ENCODE measurements at regions not wholly inside any gene's neighbourhood (a gene's known extent, or its start where the extent isn't known, plus 50 kb on each side); places are given as distances from the start of the nearest gene placed in this dataset.

GRCh38 chr18:10261344-10262276 lies 192.8 kb upstream of the APCDD1 start:
- Histone ChIP-seq H3K4me2 (ENCODE audit: low read length) (no peak overlapping the region), H3K79me2 (ENCODE audit: insufficient read depth, low read length) (no peaks in the 10 kb centered on the region), H3K27me3 (ENCODE audit: insufficient read depth, low read length) (no peaks in the 10 kb centered on the region), H2AFZ (ENCODE audit: low read depth, low read length) (no peak overlapping the region), H3K4me1 (ENCODE audit: insufficient read depth, low read length) (no peaks in the 10 kb centered on the region), H3K27ac (ENCODE audit: low read depth, low read length) (no peak overlapping the region), H3K36me3 (ENCODE audit: insufficient read depth, low read length) (no peaks in the 10 kb centered on the region), H3K9me3 (ENCODE audit: insufficient read depth, low read depth, low read length) (no peaks in the 10 kb centered on the region), H4K20me1 (ENCODE audit: insufficient read depth, low read length) (no peaks in the 10 kb centered on the region), H3K4me3 (ENCODE audit: insufficient read depth, low read depth, low read length) (no peak overlapping the region), H3K9ac (ENCODE audit: low read length) (no peak overlapping the region)
- no peak for FAIRE-seq
- Mint-ChIP-seq H3K4me1 (ENCODE audit: low read depth, unreplicated experiment) (peaks cover 6% of the 10 kb centered on the region), H3K9me3 (ENCODE audit: unreplicated experiment) (peaks cover 11% of the 10 kb centered on the region), H3K27me3 (ENCODE audit: low read depth, unreplicated experiment) (peaks cover 11% of the 10 kb centered on the region), H3K4me3 (ENCODE audit: unreplicated experiment) (no peak overlapping the region), H3K27ac (ENCODE audit: unreplicated experiment) (peak overlapping the region; percentile 15), H3K36me3 (ENCODE audit: low read depth, unreplicated experiment) (peaks cover 3% of the 10 kb centered on the region)
- TF ChIP-seq EZH2 (IDR thresholded peaks at IDR 0.05; ENCODE audit: insufficient read depth, low read length) (no peak), CTCF (IDR thresholded peaks at IDR 0.05; ENCODE audit: insufficient read depth, low read depth, low read length) (no peak)
- DNase-seq (ENCODE audit: low read depth): peak; percentile 18

GRCh38 chr18:10262566-10262965 lies 191.9 kb upstream of the APCDD1 start:
- no peak overlapping the region for H3K9ac ChIP-seq (ENCODE audit: low read length)
- Mint-ChIP-seq H3K4me3 (ENCODE audit: unreplicated experiment) (no peak overlapping the region), H3K9me3 (ENCODE audit: unreplicated experiment) (peaks cover 9% of the 10 kb centered on the region), H3K36me3 (ENCODE audit: low read depth, unreplicated experiment) (peaks cover 3% of the 10 kb centered on the region), H3K4me1 (ENCODE audit: low read depth, unreplicated experiment) (peaks cover 6% of the 10 kb centered on the region), H3K27me3 (ENCODE audit: low read depth, unreplicated experiment) (peaks cover 9% of the 10 kb centered on the region), H3K27ac (ENCODE audit: unreplicated experiment) (no peak overlapping the region)
- FAIRE-seq (no peak), DNase-seq (ENCODE audit: low read depth) (no peak)
- H3K4me2 ChIP-seq (ENCODE audit: low read length): no peak overlapping the region
- H3K4me1 ChIP-seq (ENCODE audit: insufficient read depth, low read length): no peaks in the 10 kb centered on the region
- no peak for TF ChIP-seq CTCF (IDR thresholded peaks at IDR 0.05; ENCODE audit: insufficient read depth, low read depth, low read length)
- no peak for TF ChIP-seq EZH2 (IDR thresholded peaks at IDR 0.05; ENCODE audit: insufficient read depth, low read length)
- no peaks in the 10 kb centered on the region for H4K20me1 ChIP-seq (ENCODE audit: insufficient read depth, low read length)
- H3K36me3 ChIP-seq (ENCODE audit: insufficient read depth, low read length): no peaks in the 10 kb centered on the region
- H3K9me3 ChIP-seq (ENCODE audit: insufficient read depth, low read depth, low read length): no peaks in the 10 kb centered on the region
- H3K79me2 ChIP-seq (ENCODE audit: insufficient read depth, low read length): no peaks in the 10 kb centered on the region
- H3K4me3 ChIP-seq (ENCODE audit: insufficient read depth, low read depth, low read length): no peak overlapping the region
- no peak overlapping the region for H3K27ac ChIP-seq (ENCODE audit: low read depth, low read length)
- no peak overlapping the region for H2AFZ ChIP-seq (ENCODE audit: low read depth, low read length)
- no peaks in the 10 kb centered on the region for H3K27me3 ChIP-seq (ENCODE audit: insufficient read depth, low read length)

- Mint-ChIP-seq H3K4me1 (ENCODE audit: low read depth, unreplicated experiment) (peaks cover 6% of the 10 kb centered on the region), H3K36me3 (ENCODE audit: low read depth, unreplicated experiment) (peaks cover 3% of the 10 kb centered on the region), H3K4me3 (ENCODE audit: unreplicated experiment) (no peak overlapping the region), H3K27me3 (ENCODE audit: low read depth, unreplicated experiment) (peaks cover 6% of the 10 kb centered on the region), H3K27ac (ENCODE audit: unreplicated experiment) (no peak overlapping the region), H3K9me3 (ENCODE audit: unreplicated experiment) (peaks cover 9% of the 10 kb centered on the region)
- no peaks in the 10 kb centered on the region for H3K36me3 ChIP-seq (ENCODE audit: insufficient read depth, low read length)
- no peaks in the 10 kb centered on the region for H3K79me2 ChIP-seq (ENCODE audit: insufficient read depth, low read length)
- no peak overlapping the region for H3K9ac ChIP-seq (ENCODE audit: low read length)
- H4K20me1 ChIP-seq (ENCODE audit: insufficient read depth, low read length): no peaks in the 10 kb centered on the region
- H2AFZ ChIP-seq (ENCODE audit: low read depth, low read length): no peak overlapping the region
- no peak for FAIRE-seq
- H3K9me3 ChIP-seq (ENCODE audit: insufficient read depth, low read depth, low read length): no peaks in the 10 kb centered on the region
- no peak overlapping the region for H3K4me2 ChIP-seq (ENCODE audit: low read length)
- no peak overlapping the region for H3K27ac ChIP-seq (ENCODE audit: low read depth, low read length)
- no peak for DNase-seq (ENCODE audit: low read depth)
- no peaks in the 10 kb centered on the region for H3K27me3 ChIP-seq (ENCODE audit: insufficient read depth, low read length)
- TF ChIP-seq EZH2 (IDR thresholded peaks at IDR 0.05; ENCODE audit: insufficient read depth, low read length) (no peak), CTCF (IDR thresholded peaks at IDR 0.05; ENCODE audit: insufficient read depth, low read depth, low read length) (no peak)
- no peaks in the 10 kb centered on the region for H3K4me1 ChIP-seq (ENCODE audit: insufficient read depth, low read length)
- H3K4me3 ChIP-seq (ENCODE audit: insufficient read depth, low read depth, low read length): no peak overlapping the region
Measured at GRCh38 chr18:10264260-10264659, 190.2 kb upstream of the APCDD1 start.

Data from astrocyte (in vitro differentiated cells and primary cell).